ENCODE measurements at regions not wholly inside any gene's neighbourhood (a gene's known extent, or its start where the extent isn't known, plus 50 kb on each side); places are given as distances from the start of the nearest gene placed in this dataset.
"Not testable (repeated sequence)": the region's sequence is repeated elsewhere in the genome, so short reads cannot be mapped to it uniquely, and the experiment has no call there.

DNA sequence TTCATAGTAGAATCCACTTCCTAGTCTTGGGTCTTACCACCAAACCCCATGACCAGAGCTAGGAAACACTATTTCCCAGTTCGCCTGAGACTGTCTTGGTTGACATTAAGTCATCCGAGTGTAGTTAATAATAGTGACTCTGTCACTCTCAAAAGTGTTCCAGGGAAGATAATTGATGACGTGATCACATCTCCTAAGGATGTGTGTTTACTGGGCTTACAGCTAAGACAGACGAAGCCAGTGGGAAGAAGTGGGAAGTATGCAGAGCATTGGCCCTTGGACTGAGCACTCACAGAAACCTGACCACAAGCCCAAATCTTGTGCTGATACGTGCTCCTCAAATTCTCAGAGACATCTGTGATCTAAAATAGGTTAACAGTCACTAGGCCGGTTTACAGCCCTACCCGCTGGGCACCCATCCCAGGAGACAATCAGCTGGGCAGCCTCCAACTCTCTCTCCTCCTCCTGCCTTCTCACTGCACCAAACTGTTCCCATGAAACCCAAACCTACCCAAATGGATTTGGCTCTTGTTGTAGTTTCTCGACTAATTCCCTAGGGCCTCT is 316.6 kb downstream of the TLE1 start:
- no peak for FAIRE-seq

DNA sequence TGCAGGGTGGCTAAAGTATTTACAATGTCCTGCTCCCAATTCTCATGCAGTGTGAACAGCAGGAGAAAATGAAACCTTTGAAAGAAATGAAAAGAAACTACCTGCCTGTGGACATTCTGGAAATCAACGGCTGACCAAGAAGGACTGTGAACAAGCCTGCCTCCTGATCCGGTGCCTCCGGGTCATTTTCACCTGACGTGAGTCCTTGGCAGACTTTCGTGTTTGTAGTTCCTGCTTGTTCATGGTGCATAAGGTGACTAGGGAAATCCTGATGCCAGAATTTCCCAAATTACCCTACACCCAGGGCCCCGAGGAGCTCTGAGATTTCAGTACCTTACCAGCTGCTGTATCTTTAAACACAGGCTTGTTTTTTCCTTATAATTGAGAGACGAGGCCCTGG is 317.5 kb downstream of the TLE1 start:
- FAIRE-seq = no peak
- DNase-seq (ENCODE audit: low spot score in 2 of 2) = no peak

More for the DNA sequence above, 316.6 kb downstream of the TLE1 start:
- DNase-seq (ENCODE audit: low spot score in 2 of 2) = no peak

DNA sequence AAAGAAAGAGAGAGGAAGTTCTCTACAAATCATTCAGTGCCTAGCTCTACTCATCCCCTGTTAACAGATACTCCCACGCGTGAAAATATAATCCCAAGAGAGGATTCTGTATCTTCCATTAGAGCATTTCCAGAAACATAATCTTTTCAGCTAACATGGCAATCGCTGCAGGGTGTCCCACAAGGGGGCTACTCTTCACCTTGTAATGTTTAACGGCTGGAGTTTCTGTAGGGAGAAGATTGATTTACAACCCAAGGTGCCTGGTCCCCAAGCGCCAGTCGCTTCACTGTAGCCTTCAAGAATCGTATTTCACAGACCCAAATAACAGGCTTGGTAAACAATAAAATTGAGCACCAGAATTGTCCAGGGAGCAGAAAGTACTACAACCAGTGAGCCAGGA is 318.7 kb downstream of the TLE1 start:
- no peak for FAIRE-seq
- no peak for DNase-seq (ENCODE audit: low spot score in 2 of 2)

DNA sequence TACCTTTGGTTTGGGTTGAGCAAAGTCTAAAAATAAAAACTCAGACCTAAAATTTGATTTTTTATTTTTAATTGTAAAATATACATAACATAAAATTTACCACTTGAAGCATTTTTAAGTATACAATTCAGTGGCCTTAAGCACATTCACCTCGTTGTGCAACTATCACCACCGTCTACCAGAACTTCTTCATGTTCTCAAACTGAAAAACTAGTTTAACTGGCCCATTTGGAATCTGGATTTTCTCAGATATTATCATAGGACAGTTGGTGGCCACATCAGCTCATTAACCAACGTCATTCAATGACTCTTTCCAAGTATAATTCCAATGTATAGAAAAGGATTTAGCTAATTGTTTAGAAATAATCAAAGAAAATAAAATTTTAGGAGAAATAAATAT is 319.3 kb downstream of the TLE1 start:
- FAIRE-seq (no peak), DNase-seq (ENCODE audit: low spot score in 2 of 2) (no peak)

DNA sequence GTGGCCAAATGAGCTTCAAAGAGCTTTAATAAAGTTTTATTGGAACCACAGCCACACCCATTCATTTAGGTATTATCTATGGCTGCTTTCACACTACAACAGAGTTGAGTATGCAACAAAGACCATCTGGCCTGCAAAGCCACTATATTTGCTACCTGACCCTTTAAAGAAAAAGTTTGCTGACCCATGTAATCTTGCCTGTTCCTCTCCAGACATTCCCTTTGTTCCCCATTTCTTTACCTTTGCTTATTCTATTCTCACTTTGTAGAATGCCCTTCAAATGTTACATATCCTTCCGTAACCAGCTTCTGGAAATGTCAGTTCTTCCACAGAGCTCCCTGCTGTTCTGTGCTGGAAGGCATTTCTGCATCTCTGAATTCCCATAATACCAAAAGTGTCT is 320.2 kb downstream of the TLE1 start:
- DNase-seq (ENCODE audit: low spot score in 2 of 2) (no peak), FAIRE-seq (no peak)

DNA sequence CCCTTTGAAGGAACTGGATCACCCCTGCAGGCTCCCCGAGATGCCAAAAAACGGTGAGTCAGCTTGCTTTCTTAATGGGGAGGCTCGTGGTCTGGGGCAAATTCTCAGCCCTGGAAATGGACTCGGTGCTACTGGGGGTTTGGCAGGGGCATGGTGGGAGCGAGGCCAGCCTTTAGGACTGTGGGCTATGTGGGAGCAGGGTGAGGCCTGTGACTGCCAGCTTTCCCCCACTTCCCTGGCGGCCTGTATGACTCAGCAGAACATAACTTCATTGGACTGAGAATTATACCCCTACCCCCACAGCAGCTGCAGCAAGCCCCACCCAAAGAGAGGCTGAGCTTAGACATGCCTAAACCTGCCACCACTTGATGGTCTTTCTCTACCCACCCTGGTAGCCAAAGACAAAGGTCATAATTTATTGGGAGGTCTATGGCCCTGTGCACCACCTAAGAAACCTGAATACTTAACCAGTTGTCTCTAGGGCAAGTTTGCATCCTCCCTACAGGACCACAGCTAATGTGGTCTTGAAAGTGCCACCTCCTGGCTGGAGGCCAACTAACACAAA is 325.3 kb downstream of the TLE1 start:
- DNase-seq (ENCODE audit: low spot score in 2 of 2) (no peak), FAIRE-seq (no peak)

DNA sequence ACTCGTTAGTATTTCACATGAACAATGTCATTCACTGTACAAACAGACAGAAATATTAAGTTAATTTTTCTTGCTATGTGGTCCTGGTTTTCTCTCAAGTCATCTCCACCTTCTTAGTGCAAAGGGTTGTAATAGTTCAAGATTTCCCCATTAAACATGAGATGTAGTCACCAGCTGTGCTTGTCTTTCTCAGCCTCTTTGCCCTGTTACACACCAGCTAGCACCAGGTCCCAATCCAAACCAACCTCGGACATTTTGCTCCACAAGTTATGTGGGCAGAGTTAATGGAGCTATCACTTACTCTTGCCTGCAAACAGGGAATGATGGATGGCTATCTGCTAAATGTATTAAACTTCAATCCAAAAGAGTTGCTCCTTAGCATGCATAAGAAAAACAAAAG is 328.1 kb downstream of the TLE1 start:
- FAIRE-seq = no peak
- no peak for DNase-seq (ENCODE audit: low spot score in 2 of 2)

DNA sequence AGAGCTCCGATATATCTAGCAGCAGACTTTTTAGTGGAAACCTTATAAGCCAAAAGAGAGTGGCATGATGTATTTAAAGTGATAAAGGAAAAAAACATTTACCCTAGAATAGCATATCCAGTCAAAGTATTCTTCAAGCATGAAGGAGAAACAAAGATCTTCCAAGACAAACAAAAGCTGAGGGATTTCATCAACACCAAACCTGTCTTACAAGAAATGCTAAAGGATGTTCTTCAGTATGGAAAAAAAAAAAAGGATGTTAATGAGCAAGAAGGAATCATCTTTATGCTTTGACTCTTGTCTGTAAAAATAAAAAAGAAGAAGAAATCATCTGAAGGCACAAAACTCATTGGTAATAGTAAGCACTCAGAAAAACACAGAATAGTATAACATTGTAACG is 338.2 kb downstream of the TLE1 start:
- FAIRE-seq (no peak), DNase-seq (ENCODE audit: low spot score in 2 of 2) (no peak)

DNA sequence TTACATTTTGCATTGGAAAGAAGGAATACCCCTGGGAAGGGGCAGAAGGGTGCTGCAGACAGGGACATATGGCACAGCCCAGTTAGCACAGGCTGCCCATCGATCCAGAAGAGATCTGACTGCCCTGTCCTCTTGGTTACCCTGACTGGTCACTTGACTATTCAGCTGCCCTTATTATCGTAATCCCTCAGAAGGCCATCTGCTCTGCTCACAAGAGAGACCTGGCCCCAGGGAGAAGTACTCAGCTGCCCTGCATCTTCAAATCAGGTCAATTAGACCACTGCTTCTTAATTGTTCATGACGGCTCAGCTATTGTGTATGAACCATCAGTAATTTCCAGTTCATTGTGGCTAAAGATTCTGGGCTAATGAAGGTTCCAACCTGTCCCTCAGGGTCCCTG is 345.0 kb downstream of the TLE1 start:
- no peak for FAIRE-seq
- DNase-seq (ENCODE audit: low spot score in 2 of 2) = no peak

DNA sequence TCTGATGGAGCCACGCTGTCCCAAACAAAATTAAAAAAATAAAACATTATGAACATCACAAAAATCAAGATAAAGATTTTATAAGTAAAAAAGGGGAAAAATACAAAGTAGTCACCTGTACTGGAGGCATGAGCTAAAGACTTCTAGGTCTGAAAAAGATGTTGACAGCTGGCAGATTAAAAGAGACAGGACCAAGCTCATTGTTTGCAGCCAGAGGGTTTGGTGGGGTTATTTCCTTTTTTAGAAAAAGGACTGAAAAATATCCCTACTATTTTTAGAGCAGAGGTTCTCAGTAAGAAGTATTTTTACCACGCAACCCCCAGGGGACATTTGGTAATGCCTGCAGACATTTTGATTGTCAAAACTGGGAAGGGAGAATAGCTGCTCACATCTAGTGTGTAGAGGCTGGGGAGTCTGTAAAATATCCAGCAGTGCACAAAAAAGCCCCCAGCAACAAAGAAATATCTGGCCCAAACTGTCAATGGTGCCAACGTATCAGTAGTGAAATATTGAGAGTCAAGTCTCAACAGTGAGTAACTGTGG is 353.4 kb downstream of the TLE1 start:
- FAIRE-seq (no peak), DNase-seq (ENCODE audit: low spot score in 2 of 2) (no peak)

DNA sequence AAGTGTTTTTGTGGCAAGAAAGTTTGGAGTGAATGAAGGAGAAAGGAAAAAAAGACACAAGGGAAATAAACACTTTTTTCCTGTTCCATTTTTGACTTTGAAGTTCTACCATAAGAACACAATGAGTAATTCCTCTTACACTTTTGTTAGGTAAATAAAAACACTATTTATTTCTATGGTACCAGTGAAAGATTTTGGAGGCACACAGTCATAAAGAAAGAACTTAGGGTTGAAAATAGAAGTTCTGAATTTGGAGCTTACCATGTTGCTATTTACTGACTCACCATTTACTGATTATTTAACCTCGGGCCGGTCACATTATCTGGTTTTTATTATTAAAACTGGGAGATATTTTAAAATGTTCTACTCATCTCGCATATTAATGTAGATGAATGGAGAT is 367.8 kb downstream of the TLE1 start:
- no peak for FAIRE-seq

DNA sequence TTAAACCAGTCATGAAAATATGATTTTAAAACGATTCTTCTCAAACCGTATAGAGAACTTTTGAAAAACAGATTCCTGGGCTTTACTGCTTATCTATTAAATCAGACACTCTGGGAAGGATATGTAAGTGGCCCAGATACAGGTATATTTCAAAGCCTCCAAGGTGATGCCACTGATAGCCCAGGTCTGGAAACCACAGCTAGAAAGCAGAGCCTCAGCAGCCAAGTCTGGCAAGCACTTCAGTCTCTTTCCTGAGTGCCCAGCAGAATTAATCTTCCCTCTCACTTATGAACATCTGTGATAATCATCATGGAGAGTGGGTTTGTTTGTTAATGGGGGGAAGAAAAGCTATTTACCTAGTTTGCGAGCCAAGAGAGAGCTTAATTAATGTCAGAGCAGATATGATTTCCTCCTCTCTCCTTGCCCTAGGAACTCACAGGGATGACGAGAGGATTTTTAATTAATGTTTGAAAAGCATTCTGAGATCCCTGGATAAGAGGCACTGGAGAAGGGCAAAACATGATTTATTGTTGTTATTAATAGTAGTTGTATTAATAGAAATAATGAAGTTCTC is 368.4 kb downstream of the TLE1 start:
- no peak for FAIRE-seq

More for the DNA sequence above, 367.8 kb downstream of the TLE1 start:
- DNase-seq (ENCODE audit: low spot score in 2 of 2) = no peak

DNA sequence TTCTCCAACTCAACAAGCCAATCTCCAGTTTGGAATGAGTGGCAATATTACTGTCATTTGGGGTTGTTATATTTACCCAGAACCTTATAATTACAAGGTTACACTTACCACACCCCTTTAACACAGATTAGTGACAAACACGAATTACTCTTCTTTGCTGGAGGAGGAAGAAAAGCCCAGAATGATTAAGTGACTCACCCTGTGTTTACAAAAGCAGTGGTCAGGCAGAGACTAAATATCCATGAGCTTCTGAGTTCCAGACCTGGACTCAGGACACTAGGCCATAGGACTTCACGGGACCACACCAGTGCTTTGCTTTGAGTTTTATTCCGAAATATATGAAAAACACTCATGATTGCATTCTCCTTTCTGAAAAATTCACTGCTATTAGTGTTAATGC is 370.8 kb downstream of the TLE1 start:
- DNase-seq (ENCODE audit: low spot score in 2 of 2) (no peak), FAIRE-seq (no peak)

More for the DNA sequence above, 368.4 kb downstream of the TLE1 start:
- no peak for DNase-seq (ENCODE audit: low spot score in 2 of 2)

DNA sequence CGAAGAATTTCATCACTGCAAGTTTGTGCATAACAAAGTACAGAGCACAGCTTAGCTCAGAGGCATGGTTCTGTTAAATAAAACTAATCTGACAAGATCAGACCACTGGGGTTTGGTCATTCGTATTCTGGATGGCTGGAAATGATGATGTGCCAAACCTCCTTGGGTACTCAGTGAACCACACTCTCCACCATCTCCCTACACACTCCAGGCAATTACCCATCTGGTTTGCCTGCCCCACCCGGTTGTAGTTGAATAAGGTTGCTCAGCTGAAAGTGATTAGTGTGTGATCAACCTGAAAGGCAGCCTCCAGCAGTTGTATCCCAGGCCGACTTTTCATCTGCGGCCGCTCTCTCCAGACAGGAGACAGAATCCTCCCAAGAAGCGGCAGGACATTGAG is 371.4 kb downstream of the TLE1 start:
- no peak for DNase-seq (ENCODE audit: low spot score in 2 of 2)
- no peak for FAIRE-seq

DNA sequence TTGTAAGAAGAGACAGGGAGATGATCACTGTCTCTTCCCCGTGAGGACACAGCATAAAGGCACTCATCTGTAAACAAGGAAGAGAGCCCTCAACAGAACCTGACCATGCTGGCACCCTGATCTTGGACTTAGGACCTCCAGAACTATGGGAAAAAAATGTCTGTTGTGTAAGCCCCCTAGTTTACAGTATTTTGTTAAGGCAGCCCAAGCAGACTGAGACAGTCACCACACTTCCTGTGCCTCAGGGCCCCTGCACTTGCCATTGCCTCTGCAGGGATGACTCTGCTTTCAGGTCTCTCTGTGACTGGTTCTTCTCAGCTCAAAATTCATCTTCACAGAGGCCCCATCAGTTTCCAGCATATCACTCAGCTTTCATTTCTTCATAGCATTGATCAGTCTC is 372.1 kb downstream of the TLE1 start:
- no peak for FAIRE-seq
- no peak for DNase-seq (ENCODE audit: low spot score in 2 of 2)

DNA sequence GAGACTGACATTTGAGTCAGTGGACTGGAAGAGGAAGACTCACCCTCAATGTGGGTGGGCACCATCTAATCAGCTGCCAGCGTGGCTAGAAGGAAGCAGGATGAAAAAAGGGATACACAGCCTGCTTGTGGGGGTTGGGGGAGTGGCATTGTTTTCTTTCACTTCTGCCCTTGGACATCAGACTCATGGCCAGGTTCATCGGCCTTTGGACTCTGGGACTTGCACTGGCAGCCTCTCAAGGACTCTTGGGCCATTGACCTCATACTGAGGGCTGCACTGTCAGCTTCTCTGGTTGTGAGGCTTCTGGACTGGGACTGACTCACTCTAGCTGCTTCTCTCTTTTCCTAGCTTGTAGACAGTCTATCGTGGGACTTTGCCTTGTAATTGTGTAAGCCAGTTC is 374.9 kb downstream of the TLE1 start:
- no peak for FAIRE-seq
- no peak for DNase-seq (ENCODE audit: low spot score in 2 of 2)

DNA sequence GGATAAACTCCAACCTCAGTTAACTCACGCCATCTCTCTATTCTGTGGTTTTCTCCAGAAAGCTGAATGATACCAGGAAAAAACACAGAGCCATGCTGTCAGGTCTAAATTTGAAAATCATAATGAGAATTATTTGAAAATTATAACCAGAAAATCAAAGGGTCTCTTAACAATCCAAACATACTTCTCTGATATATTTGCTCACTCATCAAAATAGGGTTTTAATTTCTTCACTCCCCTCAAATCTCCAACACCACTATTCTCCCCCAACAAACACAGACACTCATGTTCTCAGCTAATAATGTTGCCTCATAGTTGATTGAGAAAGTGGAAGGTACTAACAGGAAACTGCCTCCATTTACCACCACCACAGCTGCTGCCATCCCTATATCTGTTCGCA is 375.5 kb downstream of the TLE1 start:
- FAIRE-seq (no peak), DNase-seq (ENCODE audit: low spot score in 2 of 2) (no peak)

DNA sequence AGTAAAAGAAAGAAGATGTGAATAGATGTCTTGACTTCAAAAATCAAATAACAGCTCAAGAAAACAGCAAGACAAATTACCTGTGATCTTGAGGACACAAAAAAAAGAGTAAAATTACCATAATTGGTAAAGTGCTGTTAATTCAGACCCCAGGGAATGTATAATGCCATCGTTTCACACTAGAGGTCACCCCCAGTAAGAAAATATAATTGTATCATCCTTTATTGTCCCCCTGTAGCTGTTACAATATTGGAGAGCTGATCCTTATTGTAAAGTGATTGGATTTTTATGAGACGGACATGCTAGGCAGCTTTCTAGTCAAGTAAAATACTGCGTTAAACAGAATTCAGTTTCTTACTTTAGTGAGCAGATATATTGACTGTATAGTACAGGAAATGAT is 377.0 kb downstream of the TLE1 start:
- DNase-seq (ENCODE audit: low spot score in 2 of 2) = no peak
- FAIRE-seq = no peak

DNA sequence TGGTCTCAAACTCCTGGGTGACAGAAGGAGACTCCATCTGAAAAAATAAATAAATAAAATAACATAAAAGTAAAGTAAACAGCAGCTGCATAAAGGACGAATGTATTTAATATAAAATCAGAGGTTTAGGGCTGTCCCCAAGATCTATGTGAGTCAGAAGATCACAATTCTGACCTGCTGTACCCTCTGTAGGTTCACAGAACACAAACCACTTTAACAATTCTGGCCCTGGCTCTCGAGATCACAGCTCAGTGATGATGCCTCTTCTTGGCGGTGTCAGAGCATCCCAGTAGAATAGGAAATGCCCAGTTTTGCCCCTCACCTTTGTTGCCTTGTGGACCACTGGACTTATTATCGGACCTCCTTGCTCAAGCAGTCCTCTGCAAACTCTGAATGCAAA is 380.9 kb downstream of the TLE1 start:
- FAIRE-seq (no peak), DNase-seq (ENCODE audit: low spot score in 2 of 2) (no peak)

DNA sequence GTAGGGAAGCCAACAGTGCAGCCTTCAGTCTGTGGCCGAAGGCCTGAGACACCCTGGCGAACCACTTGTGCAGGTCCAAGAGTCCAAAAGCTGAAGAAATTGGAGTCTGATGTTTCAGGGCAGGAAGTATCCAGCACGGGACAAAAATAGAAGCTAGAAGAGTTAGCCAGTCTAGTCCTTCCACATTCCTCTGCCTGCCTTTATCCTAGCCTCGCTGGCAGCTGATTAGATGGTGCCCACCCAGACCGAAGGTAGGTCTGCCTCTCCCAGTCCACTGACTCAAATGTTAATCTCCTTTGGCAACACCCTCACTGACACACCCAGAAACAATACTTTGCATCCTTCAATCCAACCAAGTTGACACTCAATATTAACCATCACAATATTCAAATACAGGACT is 381.6 kb downstream of the TLE1 start:
- DNase-seq (ENCODE audit: low spot score in 2 of 2); FAIRE-seq: not testable (repeated sequence)

DNA sequence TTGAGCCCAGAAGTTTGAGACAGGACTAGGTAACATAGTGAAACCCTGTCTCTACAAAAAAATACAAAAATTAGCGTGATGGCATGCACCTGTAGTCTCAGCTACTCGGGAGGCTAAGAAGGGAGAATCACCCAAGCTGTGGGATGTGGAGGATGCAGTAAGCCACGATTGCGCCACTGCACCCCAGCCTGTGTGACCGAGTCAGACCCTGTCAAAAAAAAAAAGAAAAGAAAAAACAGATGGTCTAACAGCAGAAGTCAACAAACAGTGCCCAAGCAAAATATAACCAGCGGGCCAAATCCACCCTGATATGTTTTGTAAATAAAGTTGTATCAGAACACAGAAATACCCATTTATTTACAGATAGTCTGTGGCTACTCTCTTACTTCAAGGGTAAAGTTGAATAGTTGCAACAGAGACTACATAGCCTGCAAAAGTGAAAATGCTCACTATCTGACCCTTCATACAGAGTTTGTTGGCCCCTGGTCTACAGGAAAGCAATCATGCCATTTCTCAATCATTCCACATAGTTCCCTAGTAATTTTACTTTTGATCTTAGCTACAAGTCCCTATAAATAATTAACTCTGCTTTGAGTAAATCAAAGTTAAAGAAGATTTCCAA is 383.7 kb downstream of the TLE1 start:
- no peak for FAIRE-seq
- DNase-seq (ENCODE audit: low spot score in 2 of 2) = no peak

DNA sequence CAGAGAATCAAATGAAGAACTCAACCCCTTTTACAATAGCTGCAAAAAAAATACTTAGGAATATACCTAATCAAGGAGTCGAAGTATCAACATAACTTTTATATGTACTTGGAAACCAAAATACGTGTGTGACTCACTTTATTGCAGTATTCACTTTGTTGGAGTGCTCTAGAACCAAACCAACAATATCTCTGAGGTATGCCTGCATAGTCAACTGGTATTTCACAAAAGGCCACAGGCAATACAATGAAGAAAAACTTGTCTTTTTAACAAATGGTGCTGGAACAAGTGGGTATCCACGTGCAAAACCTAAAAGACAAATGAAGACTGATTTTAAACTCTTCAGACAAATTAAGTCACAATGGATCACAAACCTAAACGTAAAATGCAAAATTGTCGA is 385.7 kb downstream of the TLE1 start:
- FAIRE-seq = no peak
- DNase-seq (ENCODE audit: low spot score in 2 of 2) = no peak

All from frontal cortex (tissue), 3 donors.